ENCODE measurements at regions not wholly inside any gene's neighbourhood (a gene's known extent, or its start where the extent isn't known, plus 50 kb on each side); places are given as distances from the start of the nearest gene placed in this dataset.
"Not testable (repeated sequence)": the region's sequence is repeated elsewhere in the genome, so short reads cannot be mapped to it uniquely, and the experiment has no call there.

- ATAC-seq (no peak), DNase-seq (no peak)
- no peaks in the 10 kb centered on the region for H3K36me3 ChIP-seq
- TF ChIP-seq, protein P1, sequence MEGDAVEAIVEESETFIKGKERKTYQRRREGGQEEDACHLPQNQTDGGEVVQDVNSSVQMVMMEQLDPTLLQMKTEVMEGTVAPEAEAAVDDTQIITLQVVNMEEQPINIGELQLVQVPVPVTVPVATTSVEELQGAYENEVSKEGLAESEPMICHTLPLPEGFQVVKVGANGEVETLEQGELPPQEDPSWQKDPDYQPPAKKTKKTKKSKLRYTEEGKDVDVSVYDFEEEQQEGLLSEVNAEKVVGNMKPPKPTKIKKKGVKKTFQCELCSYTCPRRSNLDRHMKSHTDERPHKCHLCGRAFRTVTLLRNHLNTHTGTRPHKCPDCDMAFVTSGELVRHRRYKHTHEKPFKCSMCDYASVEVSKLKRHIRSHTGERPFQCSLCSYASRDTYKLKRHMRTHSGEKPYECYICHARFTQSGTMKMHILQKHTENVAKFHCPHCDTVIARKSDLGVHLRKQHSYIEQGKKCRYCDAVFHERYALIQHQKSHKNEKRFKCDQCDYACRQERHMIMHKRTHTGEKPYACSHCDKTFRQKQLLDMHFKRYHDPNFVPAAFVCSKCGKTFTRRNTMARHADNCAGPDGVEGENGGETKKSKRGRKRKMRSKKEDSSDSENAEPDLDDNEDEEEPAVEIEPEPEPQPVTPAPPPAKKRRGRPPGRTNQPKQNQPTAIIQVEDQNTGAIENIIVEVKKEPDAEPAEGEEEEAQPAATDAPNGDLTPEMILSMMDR (IDR thresholded peaks at IDR 0.05) = no peak
- TF ChIP-seq POLR2A (IDR thresholded peaks at IDR 0.05) = no peak
- no peak overlapping the region for H3K4me3 ChIP-seq
- 52% methylated on average over 4 of the region's 4 CpGs for WGBS (ENCODE audit: insufficient coverage, low coverage, low lambda C conversion rate, missing lambda C conversion rate)
- no peak overlapping the region for H3K27ac ChIP-seq
- intact Hi-C loops (cut with DNase I) = no loop called here
- no peaks in the 10 kb centered on the region for H3K27me3 ChIP-seq
- no peaks in the 10 kb centered on the region for H3K4me1 ChIP-seq
- H3K9me3 ChIP-seq = no peaks in the 10 kb centered on the region
These were observed 105.0 kb upstream of the SPAG17 start for GRCh38 chr1:118290046-118290445.

GRCh38 chr1:118280656-118281055, 95.6 kb upstream of the SPAG17 start:
- DNase-seq; H3K36me3 ChIP-seq; H3K4me1 ChIP-seq; H3K9me3 ChIP-seq; H3K27ac ChIP-seq; H3K27me3 ChIP-seq; intact Hi-C loops (cut with DNase I); ATAC-seq; H3K4me3 ChIP-seq: not testable (repeated sequence)
- 76% methylated on average over 6 of the region's 10 CpGs for WGBS (ENCODE audit: insufficient coverage, low coverage, low lambda C conversion rate, missing lambda C conversion rate)

- Histone ChIP-seq H3K4me1 (no peaks in the 10 kb centered on the region), H3K4me3 (no peak overlapping the region), H3K27ac (no peak overlapping the region), H3K9me3 (no peaks in the 10 kb centered on the region), H3K27me3 (no peaks in the 10 kb centered on the region), H3K36me3 (no peaks in the 10 kb centered on the region)
- ATAC-seq = no peak
- WGBS (ENCODE audit: insufficient coverage, low coverage, low lambda C conversion rate, missing lambda C conversion rate) = 53% methylated on average over 8 of the region's 8 CpGs
- DNase-seq = no peak
- TF ChIP-seq, protein P1 (IDR thresholded peaks at IDR 0.05) = no peak
- TF ChIP-seq POLR2A (IDR thresholded peaks at IDR 0.05) = no peak
- intact Hi-C loops (cut with DNase I) = no loop called here
These were observed 90.6 kb upstream of the SPAG17 start for GRCh38 chr1:118275472-118276115.

DNA sequence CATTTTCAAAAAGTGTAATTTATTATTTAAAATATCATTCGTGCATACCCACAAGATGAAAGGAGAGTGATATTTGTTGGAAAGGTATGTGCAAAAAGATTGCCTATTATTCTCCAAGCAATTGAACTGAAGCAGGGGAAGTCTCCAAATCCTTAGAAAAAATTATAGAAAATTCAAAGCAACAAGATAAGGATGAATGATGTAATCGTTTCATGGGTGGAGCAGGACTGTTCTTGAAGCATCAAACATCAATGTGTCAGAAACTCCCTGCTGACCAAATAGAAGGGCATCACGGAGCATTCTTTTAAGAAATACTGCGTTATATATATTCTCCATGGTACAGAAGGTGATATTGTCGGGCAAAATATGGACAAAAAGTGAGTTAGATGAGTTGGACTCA, 87.9 kb upstream of the SPAG17 start:
- intact Hi-C loops (cut with DNase I) = no loop called here
- no peak for TF ChIP-seq POLR2A (IDR thresholded peaks at IDR 0.05)
- TF ChIP-seq, protein P1 (IDR thresholded peaks at IDR 0.05) = no peak

GRCh38 chr1:118271883-118272282, 86.9 kb upstream of the SPAG17 start:
- H3K27ac ChIP-seq = no peak overlapping the region
- H3K36me3 ChIP-seq = no peaks in the 10 kb centered on the region
- no peak for TF ChIP-seq POLR2A (IDR thresholded peaks at IDR 0.05)
- TF ChIP-seq, protein P1 (IDR thresholded peaks at IDR 0.05) = no peak
- H3K4me3 ChIP-seq = no peak overlapping the region
- no peaks in the 10 kb centered on the region for H3K4me1 ChIP-seq
- DNase-seq (no peak), ATAC-seq (no peak)
- intact Hi-C loops (cut with DNase I) = no loop called here
- no peaks in the 10 kb centered on the region for H3K9me3 ChIP-seq
- WGBS (ENCODE audit: insufficient coverage, low coverage, low lambda C conversion rate, missing lambda C conversion rate) = 79% methylated on average over 3 of the region's 3 CpGs
- H3K27me3 ChIP-seq = no peaks in the 10 kb centered on the region

More for the DNA sequence above, 87.9 kb upstream of the SPAG17 start:
- H3K9me3 ChIP-seq = no peaks in the 10 kb centered on the region
- ATAC-seq = no peak
- no peaks in the 10 kb centered on the region for H3K27me3 ChIP-seq
- no peak overlapping the region for H3K27ac ChIP-seq
- no peaks in the 10 kb centered on the region for H3K36me3 ChIP-seq
- no peaks in the 10 kb centered on the region for H3K4me1 ChIP-seq
- 29% methylated on average over 5 of the region's 5 CpGs for WGBS (ENCODE audit: insufficient coverage, low coverage, low lambda C conversion rate, missing lambda C conversion rate)
- no peak overlapping the region for H3K4me3 ChIP-seq
- no peak for DNase-seq
